HFFc6 (cell line): ENCODE measurements at regions not wholly inside any gene's neighbourhood (a gene's known extent, or its start where the extent isn't known, plus 50 kb on each side); places are given as distances from the start of the nearest gene placed in this dataset.

Experiments used
- DNase-seq: peaks from one replicate; pipeline ENCODE4 v3.0.0-alpha.2; 2018
- H3K27ac Mint-ChIP-seq: 2 replicates; pipeline ENCODE4 v1.8.0; 2020; ENCODE audit warnings: mild to moderate bottlenecking, mixed read lengths
- H3K27me3 Mint-ChIP-seq: 2 replicates; pipeline ENCODE4 v1.8.0; 2021; ENCODE audit warnings: mild to moderate bottlenecking, moderate library complexity, mixed read lengths; ENCODE audit not compliant: insufficient read depth
- H3K36me3 Mint-ChIP-seq: 2 replicates; pipeline ENCODE4 v1.8.0; 2021; ENCODE audit warnings: low read depth, mixed read lengths
- H3K4me1 Mint-ChIP-seq: 2 replicates; pipeline ENCODE4 v1.8.0; 2020; ENCODE audit warnings: low read depth, mixed read lengths
- H3K4me3 Mint-ChIP-seq: 2 replicates; pipeline ENCODE4 v1.8.0; 2020; ENCODE audit warnings: mild to moderate bottlenecking, moderate library complexity, mixed read lengths
- H3K9me3 Mint-ChIP-seq: 2 replicates; pipeline ENCODE4 v1.8.0; 2020; ENCODE audit warnings: mild to moderate bottlenecking, mixed read lengths
- CTCF ChIP-seq: fragments of 200-600 bp; sonication (generic); IDR thresholded peaks from 2 replicates; pipeline ENCODE4 v1.5.0; 2021; ENCODE audit warnings: antibody characterized with exemption, mild to moderate bottlenecking

GRCh38 chr4:144202081-144202480, 61.6 kb upstream of the GYPA start:
- TF ChIP-seq CTCF = no peak
- H3K36me3 Mint-ChIP-seq = no peaks in the 10 kb centered on the region
- H3K27me3 Mint-ChIP-seq = no peaks in the 10 kb centered on the region
- no peak overlapping the region for H3K27ac Mint-ChIP-seq
- no peaks in the 10 kb centered on the region for H3K4me1 Mint-ChIP-seq
- no peak overlapping the region for H3K4me3 Mint-ChIP-seq
- no peak for DNase-seq
- H3K9me3 Mint-ChIP-seq = peaks cover 12% of the 10 kb centered on the region

- H3K27ac Mint-ChIP-seq = no peak overlapping the region
- H3K4me3 Mint-ChIP-seq = no peak overlapping the region
- no peaks in the 10 kb centered on the region for H3K36me3 Mint-ChIP-seq
- no peaks in the 10 kb centered on the region for H3K4me1 Mint-ChIP-seq
- H3K27me3 Mint-ChIP-seq = no peaks in the 10 kb centered on the region
- no peak for TF ChIP-seq CTCF
- no peak for DNase-seq
- peaks cover 4% of the 10 kb centered on the region for H3K9me3 Mint-ChIP-seq
Observed at GRCh38 chr4:144203155-144203554, 62.6 kb upstream of the GYPA start.

GRCh38 chr4:144204431-144204830, 63.9 kb upstream of the GYPA start:
- Mint-ChIP-seq H3K36me3 (no peaks in the 10 kb centered on the region), H3K27me3 (no peaks in the 10 kb centered on the region), H3K4me3 (no peak overlapping the region), H3K4me1 (no peaks in the 10 kb centered on the region), H3K27ac (no peak overlapping the region), H3K9me3 (no peaks in the 10 kb centered on the region)
- DNase-seq = no peak
- no peak for TF ChIP-seq CTCF

- H3K27ac Mint-ChIP-seq = no peak overlapping the region
- no peaks in the 10 kb centered on the region for H3K36me3 Mint-ChIP-seq
- no peak for TF ChIP-seq CTCF
- H3K9me3 Mint-ChIP-seq = no peaks in the 10 kb centered on the region; the same call in 1 of the 2 replicates
- H3K27me3 Mint-ChIP-seq = no peaks in the 10 kb centered on the region
- DNase-seq = no peak
- H3K4me3 Mint-ChIP-seq = no peak overlapping the region
- H3K4me1 Mint-ChIP-seq = no peaks in the 10 kb centered on the region
Observed at GRCh38 chr4:144206711-144207110, 66.2 kb upstream of the GYPA start.

GRCh38 chr4:144208074-144208473, 67.6 kb upstream of the GYPA start:
- no peaks in the 10 kb centered on the region for H3K4me1 Mint-ChIP-seq
- H3K9me3 Mint-ChIP-seq = no peaks in the 10 kb centered on the region; the same call in 1 of the 2 replicates
- H3K4me3 Mint-ChIP-seq = no peak overlapping the region
- no peak for DNase-seq
- no peak overlapping the region for H3K27ac Mint-ChIP-seq
- TF ChIP-seq CTCF = no peak
- H3K36me3 Mint-ChIP-seq = no peaks in the 10 kb centered on the region
- no peaks in the 10 kb centered on the region for H3K27me3 Mint-ChIP-seq

- no peaks in the 10 kb centered on the region for H3K27me3 Mint-ChIP-seq
- H3K27ac Mint-ChIP-seq = no peak overlapping the region
- TF ChIP-seq CTCF = no peak
- DNase-seq = no peak
- no peaks in the 10 kb centered on the region for H3K4me1 Mint-ChIP-seq
- H3K36me3 Mint-ChIP-seq = no peaks in the 10 kb centered on the region
- H3K9me3 Mint-ChIP-seq = no peaks in the 10 kb centered on the region; the same call in 1 of the 2 replicates
- H3K4me3 Mint-ChIP-seq = no peak overlapping the region
Observed at GRCh38 chr4:144209491-144209890, 69.0 kb upstream of the GYPA start.
